HL-60/S4 treated with retinoic acid at 250 ng/mL for 4 days and 3 days (cell line): ENCODE measurements at regions not wholly inside any gene's neighbourhood (a gene's known extent, or its start where the extent isn't known, plus 50 kb on each side); places are given as distances from the start of the nearest gene placed in this dataset.

Source experiments
- in situ Hi-C: fragments of 300-500 bp; cut with MboI; formaldehyde crosslinking; loops from 2 replicates; pipeline ENCODE4 v1.7.0; 2022; ENCODE audit warnings: low sequenced_read_pairs

GRCh38 chr19:28793391-28794168 lies 419.4 kb downstream of the UQCRFS1 start:
- in situ Hi-C loops, result no loop called here

DNA sequence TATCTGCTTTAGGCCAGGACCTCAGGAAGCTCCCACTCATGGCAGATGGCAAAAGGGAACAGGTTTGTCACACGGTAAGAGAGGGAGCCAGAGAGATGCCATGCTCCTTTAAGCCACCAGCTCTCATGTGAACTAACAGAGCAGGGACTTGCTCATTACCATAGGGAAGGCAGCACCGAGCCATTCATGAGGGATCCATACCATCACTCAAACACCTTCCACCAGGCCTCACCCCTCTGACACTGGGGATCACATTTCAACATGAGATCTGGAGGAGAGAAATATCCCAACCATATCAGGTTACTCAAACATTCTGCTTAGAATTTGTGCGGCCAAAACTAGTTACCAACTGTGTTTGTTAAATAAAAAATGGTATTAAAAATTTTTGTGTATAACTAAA lies 427.0 kb downstream of the UQCRFS1 start:
- in situ Hi-C loops, result no loop called here

- in situ Hi-C loops, result no loop called here
These were observed 448.9 kb downstream of the UQCRFS1 start for GRCh38 chr19:28764066-28764465.

- in situ Hi-C loops, result loop anchor here (25.0 kb wide), 1 partner anchor 516 kb away; no protein-coding TSS in a partner anchor
These were observed 466.5 kb downstream of the UQCRFS1 start for GRCh38 chr19:28746478-28746877.

DNA sequence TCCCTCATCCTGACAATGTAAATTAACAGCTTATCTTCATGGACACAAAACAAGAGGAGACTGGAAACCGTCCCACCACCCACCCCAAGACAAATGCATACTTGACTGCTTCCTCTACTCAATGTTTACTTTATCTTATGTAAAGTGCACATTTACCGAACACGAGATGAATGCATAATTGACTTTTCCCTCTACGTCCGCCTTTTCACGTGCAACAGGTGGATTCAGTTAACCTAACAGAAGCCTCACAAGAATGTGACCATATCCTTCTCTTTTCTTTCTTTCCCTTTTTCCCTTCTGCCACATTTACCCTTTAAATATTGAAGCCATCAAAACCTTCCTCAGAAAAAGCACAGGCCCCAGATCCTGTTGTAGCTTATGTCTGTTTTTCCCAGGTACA lies 468.0 kb downstream of the UQCRFS1 start:
- in situ Hi-C loops, result loop anchor here (25.0 kb wide), 1 partner anchor 517 kb away; no protein-coding TSS in a partner anchor

DNA sequence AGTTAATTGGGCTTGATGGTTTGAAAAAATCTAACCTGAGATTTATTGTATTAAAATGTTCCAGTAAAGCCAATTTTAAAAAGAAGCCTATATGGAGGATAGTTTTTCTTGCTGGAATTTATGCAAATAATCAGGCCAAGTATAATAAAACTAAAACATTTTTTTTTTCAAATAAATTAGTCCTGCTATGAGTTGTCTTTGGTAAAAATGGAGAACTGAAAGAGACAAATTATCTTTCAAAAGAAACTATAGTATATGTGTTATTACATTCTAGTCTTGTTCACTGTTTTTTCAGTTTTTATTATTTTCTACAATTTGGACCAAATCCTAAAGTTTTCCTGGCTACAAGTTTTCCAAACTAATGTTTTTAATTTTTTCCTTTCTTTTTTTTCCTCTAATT lies 468.9 kb downstream of the UQCRFS1 start:
- in situ Hi-C loops, result loop anchor here (25.0 kb wide), 1 partner anchor 518 kb away; no protein-coding TSS in a partner anchor

DNA sequence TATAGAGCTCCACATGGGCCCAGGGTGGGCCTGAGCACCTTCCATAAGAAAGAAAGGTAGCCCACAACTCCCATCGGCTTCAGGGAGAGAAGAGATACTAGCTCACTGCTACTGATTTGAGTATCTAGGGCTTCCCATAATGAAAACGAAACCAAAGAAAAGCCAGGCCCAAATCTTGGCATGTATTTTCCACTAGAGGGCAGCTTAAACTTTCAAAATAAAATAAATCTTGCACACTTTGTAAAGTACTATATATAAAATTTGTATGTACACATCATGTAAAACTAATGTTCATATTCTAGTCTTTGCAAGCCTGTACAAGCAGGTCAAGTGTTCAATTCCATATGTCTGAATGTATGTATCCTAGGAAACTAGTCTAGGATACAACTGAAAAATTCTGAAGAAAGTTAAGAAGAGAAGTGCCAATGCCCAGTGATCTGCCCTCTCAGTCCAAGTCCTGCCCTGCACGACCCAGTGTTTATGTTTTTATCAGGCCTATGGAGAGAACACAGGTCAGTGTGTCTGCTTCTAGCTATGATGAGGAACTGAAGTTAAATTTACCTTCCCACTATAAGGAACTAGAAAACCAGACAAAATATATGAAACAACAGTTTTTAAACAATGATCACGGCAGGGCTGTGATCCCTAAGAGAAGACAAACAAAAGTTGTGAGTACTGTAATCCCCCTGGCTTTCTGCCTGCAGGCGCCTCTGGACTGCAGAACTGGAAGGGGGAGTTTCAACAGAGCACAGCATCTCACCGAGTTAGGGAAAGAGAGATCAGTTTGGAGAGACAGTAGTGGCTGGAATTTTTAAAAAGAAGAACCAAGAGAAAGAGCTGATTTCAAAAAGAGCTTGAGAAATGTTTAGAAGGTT lies 475.7 kb downstream of the UQCRFS1 start:
- in situ Hi-C loops, result loop anchor here (25.0 kb wide), 1 partner anchor 525 kb away; no protein-coding TSS in a partner anchor

DNA sequence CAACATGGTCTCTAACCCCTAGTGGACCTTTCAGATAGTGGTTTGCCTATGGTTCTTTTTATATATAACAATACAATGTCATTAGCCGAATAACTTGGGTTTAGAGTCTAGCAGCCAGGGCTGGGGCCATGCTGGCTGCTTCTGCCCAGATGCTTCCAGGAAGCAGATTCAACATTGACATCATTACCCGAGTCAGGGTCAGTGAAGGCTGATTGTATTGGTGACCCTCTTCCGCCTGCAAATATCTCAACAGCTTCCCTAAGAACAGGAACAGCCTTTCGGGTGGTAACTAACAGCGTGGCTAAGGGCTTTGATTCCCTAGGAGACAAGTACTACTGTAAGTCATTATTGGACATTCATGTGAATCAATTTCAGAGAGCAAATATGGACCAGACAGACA lies 476.4 kb downstream of the UQCRFS1 start:
- in situ Hi-C loops, result loop anchor here (25.0 kb wide), 1 partner anchor 526 kb away; no protein-coding TSS in a partner anchor

- in situ Hi-C loops, result loop anchor here (25.0 kb wide), 1 partner anchor 531 kb away; no protein-coding TSS in a partner anchor
These were observed 481.4 kb downstream of the UQCRFS1 start for GRCh38 chr19:28731577-28731976.

- in situ Hi-C loops, result loop anchor here (25.0 kb wide), 1 partner anchor 531 kb away; no protein-coding TSS in a partner anchor
These were observed 482.0 kb downstream of the UQCRFS1 start for GRCh38 chr19:28730791-28731512.

GRCh38 chr19:28727480-28728159 lies 485.3 kb downstream of the UQCRFS1 start:
- in situ Hi-C loops, result loop anchor here (25.0 kb wide), 1 partner anchor 535 kb away; no protein-coding TSS in a partner anchor

- in situ Hi-C loops, result loop anchor here (25.0 kb wide), 1 partner anchor 535 kb away; no protein-coding TSS in a partner anchor
These were observed 486.1 kb downstream of the UQCRFS1 start for GRCh38 chr19:28726533-28727479.

DNA sequence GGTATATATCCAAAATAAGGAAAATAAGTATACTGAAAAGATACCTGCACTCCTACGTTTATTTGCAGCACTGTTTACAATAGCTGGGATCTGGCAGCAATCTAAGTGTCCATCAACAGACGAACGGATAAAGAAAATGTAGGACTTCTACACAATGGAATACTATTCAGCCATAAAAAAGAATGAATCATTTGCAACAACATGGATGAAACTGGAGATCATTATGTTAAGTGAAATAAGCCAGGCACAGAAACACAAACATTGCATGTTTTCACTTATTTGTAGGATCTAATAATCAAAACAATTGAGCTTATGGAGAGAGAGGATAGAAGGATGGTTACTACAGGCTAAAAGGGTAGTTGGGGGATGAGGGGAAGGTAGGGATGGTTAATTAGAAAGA lies 494.0 kb downstream of the UQCRFS1 start:
- in situ Hi-C loops, result loop anchor here (25.0 kb wide), 1 partner anchor 482 kb away; no protein-coding TSS in a partner anchor

DNA sequence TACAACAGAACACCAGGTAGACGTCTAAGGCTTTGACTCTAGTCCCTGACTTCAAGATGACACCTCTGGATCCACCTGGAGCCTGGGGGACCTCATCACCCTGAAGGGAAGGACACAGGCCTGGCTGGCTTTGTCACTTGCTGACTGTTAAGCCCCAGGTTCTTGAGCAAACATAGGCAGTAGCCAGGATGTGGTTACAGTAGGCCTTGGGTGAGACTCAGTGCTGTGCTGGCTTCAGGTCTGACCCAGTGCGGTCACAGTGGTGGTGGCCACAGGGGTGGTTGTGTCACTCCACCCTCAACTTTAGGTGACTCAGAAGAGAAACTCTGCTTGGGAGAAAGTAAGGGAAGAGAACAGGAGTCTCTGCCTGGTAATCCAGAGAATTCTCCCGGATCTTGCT lies 497.8 kb downstream of the UQCRFS1 start:
- in situ Hi-C loops, result loop anchor here (25.0 kb wide), 1 partner anchor 478 kb away; no protein-coding TSS in a partner anchor

DNA sequence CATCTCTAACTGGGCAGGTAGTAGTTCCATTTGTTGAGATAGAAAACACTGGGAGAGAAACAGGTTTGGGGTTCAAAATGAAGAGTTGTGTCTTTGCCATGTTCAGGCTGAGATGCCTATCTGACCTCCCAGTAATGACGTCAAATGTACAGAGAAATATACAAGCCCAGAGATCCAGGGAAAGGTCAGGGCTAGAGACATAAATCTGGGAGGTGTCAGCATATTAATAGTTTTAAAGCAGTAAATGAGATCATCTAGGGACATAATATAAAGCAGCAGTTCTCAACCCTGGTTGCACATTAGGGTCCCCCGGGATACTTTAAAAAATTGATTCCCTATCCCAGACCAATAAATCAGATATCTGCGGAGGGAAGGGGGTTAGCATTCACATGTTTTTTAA lies 501.5 kb downstream of the UQCRFS1 start:
- in situ Hi-C loops, result loop anchor here (25.0 kb wide), 1 partner anchor 474 kb away; no protein-coding TSS in a partner anchor

- in situ Hi-C loops, result loop anchor here (25.0 kb wide), 1 partner anchor 473 kb away; no protein-coding TSS in a partner anchor
These were observed 502.7 kb downstream of the UQCRFS1 start for GRCh38 chr19:28710278-28710677.

- in situ Hi-C loops, result loop anchor here (25.0 kb wide), 1 partner anchor 469 kb away; no protein-coding TSS in a partner anchor
These were observed 506.3 kb downstream of the UQCRFS1 start for GRCh38 chr19:28706693-28707092.

DNA sequence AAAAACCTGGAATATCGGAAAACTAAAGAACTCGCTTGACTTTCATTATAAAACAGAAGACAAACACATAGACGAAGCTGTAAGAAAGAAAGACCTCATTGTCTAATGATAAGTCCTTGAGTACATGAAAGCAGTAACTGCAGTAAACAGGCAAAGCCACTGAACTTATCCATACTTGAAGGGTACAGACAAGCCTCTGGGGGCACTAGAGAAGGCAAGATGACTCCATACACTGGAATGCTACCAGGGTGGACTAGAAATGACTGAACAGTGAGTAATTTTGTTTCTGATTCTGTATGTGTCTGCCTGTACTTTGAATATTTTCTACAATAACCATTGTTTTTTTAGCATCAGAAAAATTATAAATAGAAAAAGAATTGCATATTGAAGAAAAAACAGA lies 507.9 kb downstream of the UQCRFS1 start:
- in situ Hi-C loops, result loop anchor here (25.0 kb wide), 1 partner anchor 468 kb away; no protein-coding TSS in a partner anchor
